ENCODE measurements at regions not wholly inside any gene's neighbourhood (a gene's known extent, or its start where the extent isn't known, plus 50 kb on each side); places are given as distances from the start of the nearest gene placed in this dataset.

DNA sequence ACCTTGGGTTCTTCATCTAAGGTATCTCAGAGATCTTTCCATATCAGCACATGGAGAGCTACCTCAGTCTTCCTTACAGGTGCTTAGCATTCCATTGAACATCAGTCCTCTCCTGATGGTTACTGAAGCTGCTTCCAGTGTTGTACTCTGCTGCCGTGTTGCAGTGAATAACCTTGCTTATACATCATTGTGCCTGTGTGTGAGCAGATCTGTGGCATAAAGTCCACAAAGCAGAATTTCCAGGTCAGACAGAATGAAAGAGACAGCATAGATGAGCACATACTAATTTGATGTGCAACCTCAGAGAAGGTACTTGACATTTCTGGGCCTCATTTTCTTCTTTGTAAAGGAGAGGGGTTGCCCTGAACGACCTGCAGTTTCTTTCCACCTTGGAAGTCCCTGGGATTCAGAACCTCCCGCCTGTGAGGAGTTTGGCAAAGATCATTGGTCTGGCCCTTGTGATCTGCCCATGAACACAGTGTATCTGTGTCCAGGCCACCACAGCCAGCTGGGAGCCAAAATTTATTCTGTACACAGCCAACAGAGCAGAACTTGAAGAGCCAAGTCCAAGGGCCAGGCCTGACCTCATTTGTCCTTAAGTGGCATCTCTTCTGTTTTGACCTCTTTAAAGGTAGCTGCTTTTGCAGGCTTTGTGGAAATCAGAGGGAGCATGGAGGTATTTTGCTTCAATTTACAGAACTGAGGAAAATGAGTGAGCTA lies 57.2 kb upstream of the SLC7A14 start:
- TF ChIP-seq, protein P1, sequence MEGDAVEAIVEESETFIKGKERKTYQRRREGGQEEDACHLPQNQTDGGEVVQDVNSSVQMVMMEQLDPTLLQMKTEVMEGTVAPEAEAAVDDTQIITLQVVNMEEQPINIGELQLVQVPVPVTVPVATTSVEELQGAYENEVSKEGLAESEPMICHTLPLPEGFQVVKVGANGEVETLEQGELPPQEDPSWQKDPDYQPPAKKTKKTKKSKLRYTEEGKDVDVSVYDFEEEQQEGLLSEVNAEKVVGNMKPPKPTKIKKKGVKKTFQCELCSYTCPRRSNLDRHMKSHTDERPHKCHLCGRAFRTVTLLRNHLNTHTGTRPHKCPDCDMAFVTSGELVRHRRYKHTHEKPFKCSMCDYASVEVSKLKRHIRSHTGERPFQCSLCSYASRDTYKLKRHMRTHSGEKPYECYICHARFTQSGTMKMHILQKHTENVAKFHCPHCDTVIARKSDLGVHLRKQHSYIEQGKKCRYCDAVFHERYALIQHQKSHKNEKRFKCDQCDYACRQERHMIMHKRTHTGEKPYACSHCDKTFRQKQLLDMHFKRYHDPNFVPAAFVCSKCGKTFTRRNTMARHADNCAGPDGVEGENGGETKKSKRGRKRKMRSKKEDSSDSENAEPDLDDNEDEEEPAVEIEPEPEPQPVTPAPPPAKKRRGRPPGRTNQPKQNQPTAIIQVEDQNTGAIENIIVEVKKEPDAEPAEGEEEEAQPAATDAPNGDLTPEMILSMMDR (tag by site-specific recombination; IDR thresholded peaks at IDR 0.05), result no peak
- TF ChIP-seq ZNF274 (IDR thresholded peaks at IDR 0.05; ENCODE audit: low read length) (no peak), ZNF274 (tag by site-specific recombination; IDR thresholded peaks at IDR 0.05; ENCODE audit: borderline replicate concordance) (no peak), ZNF501 (tag by site-specific recombination; IDR thresholded peaks at IDR 0.05) (no peak), ZNF48 (tag by site-specific recombination; IDR thresholded peaks at IDR 0.05) (no peak), ZNF629 (tag by site-specific recombination; IDR thresholded peaks at IDR 0.05) (no peak), GLI4 (tag by site-specific recombination; IDR thresholded peaks at IDR 0.05) (no peak), KLF16 (tag by site-specific recombination; IDR thresholded peaks at IDR 0.05) (no peak), ZNF37A (tag by site-specific recombination; IDR thresholded peaks at IDR 0.05) (no peak)
- TF ChIP-seq, protein P2, sequence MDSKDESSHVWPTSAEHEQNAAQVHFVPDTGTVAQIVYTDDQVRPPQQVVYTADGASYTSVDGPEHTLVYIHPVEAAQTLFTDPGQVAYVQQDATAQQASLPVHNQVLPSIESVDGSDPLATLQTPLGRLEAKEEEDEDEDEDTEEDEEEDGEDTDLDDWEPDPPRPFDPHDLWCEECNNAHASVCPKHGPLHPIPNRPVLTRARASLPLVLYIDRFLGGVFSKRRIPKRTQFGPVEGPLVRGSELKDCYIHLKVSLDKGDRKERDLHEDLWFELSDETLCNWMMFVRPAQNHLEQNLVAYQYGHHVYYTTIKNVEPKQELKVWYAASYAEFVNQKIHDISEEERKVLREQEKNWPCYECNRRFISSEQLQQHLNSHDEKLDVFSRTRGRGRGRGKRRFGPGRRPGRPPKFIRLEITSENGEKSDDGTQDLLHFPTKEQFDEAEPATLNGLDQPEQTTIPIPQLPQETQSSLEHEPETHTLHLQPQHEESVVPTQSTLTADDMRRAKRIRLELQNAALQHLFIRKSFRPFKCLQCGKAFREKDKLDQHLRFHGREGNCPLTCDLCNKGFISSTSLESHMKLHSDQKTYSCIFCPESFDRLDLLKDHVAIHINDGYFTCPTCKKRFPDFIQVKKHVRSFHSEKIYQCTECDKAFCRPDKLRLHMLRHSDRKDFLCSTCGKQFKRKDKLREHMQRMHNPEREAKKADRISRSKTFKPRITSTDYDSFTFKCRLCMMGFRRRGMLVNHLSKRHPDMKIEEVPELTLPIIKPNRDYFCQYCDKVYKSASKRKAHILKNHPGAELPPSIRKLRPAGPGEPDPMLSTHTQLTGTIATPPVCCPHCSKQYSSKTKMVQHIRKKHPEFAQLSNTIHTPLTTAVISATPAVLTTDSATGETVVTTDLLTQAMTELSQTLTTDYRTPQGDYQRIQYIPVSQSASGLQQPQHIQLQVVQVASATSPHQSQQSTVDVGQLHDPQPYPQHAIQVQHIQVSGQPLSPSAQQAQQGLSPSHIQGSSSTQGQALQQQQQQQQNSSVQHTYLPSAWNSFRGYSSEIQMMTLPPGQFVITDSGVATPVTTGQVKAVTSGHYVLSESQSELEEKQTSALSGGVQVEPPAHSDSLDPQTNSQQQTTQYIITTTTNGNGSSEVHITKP (tag by site-specific recombination; IDR thresholded peaks at IDR 0.05), result no peak
- TF ChIP-seq, protein P3, sequence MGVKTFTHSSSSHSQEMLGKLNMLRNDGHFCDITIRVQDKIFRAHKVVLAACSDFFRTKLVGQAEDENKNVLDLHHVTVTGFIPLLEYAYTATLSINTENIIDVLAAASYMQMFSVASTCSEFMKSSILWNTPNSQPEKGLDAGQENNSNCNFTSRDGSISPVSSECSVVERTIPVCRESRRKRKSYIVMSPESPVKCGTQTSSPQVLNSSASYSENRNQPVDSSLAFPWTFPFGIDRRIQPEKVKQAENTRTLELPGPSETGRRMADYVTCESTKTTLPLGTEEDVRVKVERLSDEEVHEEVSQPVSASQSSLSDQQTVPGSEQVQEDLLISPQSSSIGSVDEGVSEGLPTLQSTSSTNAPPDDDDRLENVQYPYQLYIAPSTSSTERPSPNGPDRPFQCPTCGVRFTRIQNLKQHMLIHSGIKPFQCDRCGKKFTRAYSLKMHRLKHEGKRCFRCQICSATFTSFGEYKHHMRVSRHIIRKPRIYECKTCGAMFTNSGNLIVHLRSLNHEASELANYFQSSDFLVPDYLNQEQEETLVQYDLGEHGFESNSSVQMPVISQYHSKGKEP (tag by site-specific recombination; IDR thresholded peaks at IDR 0.05), result no peak
- TF ChIP-seq, protein P4, sequence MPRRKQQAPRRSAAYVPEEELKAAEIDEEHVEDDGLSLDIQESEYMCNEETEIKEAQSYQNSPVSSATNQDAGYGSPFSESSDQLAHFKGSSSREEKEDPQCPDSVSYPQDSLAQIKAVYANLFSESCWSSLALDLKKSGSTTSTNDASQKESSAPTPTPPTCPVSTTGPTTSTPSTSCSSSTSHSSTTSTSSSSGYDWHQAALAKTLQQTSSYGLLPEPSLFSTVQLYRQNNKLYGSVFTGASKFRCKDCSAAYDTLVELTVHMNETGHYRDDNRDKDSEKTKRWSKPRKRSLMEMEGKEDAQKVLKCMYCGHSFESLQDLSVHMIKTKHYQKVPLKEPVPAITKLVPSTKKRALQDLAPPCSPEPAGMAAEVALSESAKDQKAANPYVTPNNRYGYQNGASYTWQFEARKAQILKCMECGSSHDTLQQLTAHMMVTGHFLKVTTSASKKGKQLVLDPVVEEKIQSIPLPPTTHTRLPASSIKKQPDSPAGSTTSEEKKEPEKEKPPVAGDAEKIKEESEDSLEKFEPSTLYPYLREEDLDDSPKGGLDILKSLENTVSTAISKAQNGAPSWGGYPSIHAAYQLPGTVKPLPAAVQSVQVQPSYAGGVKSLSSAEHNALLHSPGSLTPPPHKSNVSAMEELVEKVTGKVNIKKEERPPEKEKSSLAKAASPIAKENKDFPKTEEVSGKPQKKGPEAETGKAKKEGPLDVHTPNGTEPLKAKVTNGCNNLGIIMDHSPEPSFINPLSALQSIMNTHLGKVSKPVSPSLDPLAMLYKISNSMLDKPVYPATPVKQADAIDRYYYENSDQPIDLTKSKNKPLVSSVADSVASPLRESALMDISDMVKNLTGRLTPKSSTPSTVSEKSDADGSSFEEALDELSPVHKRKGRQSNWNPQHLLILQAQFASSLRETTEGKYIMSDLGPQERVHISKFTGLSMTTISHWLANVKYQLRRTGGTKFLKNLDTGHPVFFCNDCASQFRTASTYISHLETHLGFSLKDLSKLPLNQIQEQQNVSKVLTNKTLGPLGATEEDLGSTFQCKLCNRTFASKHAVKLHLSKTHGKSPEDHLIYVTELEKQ (tag by site-specific recombination; IDR thresholded peaks at IDR 0.05; ENCODE audit: borderline replicate concordance), result no peak

All from HEK293 (cell line).